ENCODE measurements at regions not wholly inside any gene's neighbourhood (a gene's known extent, or its start where the extent isn't known, plus 50 kb on each side); places are given as distances from the start of the nearest gene placed in this dataset.

DNA sequence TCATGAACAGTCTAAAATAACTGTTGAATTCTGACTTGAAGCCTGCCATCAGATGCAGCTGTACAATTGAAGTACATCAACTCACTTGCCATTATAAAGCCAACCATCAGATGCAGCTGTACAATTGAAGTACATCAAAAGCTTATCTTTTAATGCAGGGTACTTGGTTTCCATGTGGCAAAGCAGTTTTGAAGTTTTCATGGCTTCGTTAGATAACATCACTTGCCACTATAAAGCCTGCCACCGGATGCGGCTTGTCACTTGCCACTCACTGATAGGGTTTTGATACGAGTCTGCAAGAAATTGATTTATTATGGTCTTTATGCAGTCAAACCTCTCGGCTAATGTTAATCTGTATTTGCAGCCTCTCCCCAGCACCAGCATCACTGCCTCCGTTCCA lies 1605.8 kb downstream of the SUCLG1 start:
- FAIRE-seq = no peak

DNA sequence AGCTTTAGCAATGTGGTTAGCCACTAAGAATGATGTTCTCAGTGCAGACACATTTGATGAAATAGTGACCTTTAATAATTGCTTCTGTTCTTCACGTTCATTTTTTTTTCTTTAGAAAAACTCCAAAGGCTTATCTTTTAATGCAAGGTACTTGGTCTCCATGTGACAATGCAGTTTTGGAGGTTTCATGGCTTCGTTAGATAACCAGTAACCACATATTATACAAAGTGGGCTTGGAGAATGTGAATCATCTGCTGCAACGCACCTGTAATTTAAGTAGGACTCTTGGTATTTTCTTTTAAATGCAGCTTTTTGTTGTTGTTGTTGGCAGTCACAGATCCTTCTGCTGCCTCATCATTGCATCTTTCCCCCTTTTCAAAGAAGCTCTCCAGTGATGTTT lies 1606.3 kb downstream of the SUCLG1 start:
- FAIRE-seq = no peak

DNA sequence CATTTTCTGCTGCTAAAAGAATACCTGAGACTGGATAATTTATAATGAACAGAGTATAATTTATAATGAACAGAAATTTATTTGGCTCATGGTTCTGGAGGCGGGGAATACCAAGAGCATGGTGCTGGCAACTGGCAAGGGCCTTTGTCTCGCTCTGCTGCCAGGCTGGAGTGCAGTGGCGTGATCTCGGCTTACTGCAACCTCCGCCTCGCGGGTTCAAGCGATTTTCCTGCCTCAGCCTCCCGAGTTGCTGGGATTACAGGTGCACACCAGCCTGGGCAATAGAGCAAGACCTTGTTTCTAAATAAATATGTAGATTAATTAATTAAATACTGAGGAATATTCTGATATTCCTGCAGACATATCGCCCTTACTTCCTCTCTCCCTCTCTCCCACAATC lies 1610.8 kb downstream of the SUCLG1 start:
- no peak for FAIRE-seq

DNA sequence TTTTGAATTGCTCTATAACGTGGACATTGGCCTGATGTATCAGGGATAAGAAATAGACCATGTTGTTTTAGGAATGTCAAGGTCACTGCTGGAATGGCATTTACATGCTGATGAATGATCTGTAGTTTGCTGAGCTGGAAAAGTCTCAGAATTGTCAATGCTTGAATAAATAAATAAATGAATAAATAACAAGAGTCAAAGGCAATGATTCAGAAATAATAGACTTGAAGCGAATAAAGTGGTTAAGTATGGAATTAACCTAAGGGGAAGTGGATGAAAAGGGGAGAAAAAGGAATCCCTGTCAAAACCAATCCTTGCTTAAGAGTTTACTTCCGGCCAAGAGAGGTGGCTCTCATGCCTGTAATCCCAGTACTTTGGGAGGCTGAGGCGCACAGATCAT lies 1620.0 kb downstream of the SUCLG1 start:
- no peak for FAIRE-seq

DNA sequence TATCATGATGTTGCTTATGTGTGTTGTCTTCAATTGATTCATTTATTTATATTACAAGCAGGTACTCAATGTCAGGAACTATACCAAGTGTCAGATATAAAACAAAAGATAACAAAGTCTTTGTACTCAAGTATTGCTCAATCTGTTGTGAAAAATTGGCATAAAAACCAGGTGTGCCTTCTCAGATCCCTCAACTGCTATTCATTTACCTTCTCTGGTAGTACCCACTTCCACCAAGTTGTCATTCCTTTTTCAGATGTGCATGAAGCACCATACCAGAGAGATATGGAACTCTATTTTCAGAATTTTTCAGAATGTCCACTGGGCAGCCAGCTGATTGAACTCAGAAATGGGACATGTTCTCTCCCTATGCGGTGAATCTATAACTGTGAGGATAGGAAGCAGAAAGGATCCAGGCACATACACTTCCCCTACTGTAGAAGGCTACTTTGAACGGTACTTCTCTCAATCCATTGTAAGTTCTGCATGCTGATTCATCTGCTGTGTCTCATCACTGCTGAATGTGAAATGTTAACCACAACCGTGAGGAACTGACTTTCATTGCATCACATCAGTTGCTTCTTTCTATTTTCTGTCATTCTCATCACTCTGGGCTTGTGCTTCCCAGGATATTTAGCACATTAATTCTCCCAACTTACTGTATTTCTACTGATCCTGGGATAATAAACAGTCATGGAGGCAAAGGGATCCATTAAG lies 1621.3 kb downstream of the SUCLG1 start:
- FAIRE-seq = no peak

DNA sequence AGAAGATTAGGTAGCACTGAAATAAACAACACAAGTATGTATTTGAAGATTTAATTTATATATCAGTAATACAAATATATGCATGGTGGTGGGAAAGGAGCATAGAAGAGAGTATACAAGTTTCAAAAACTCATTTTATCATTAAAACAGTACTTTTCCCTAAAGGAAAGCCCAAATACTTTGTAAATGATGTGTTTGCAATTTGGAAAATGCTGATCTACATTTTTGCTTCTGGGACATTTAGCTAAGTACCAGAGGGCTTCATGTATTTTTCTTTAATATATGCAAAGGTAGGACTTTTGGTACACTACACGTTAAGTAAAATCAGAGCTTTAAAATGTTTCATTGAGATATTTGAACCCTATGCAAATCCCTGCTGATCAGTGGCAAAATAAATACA lies 1624.2 kb downstream of the SUCLG1 start:
- no peak for FAIRE-seq

DNA sequence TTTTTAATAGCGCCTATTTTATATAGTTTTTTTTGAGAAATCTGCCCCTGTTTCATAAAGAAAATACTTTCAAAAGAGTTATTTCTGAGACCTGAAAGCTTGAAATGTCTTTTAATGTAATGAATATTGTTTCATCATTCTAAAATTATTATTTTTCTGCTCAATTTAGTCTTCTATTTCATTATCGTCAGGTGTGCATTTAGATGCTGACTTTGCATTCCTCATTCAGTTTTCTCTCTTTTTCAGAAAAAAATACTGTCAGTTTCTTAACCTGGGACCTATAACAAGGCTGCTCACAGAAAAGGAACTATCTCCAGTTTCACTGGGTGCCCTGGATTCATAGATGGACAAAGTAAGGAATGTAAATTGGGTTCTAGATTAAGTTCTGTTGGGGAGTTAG lies 1631.7 kb downstream of the SUCLG1 start:
- FAIRE-seq = no peak

DNA sequence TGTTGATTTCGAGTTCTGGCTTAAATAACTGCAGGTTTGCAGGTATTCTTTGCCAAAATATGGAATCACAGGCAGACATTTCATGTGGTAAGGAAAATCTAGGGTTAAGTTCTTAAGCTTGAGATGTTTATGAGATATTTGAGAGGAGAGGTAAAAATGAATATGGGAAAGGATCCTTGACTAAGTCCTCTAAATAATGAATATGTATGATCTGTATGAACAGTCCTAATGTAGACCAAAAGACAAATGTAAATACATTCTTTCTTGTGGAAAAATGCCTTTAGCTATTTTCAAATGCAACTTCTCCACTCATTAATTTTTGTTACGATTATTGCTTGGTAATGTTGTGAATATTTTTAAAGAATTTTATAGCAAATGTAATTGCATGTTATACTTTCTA lies 1632.6 kb downstream of the SUCLG1 start:
- FAIRE-seq = no peak

DNA sequence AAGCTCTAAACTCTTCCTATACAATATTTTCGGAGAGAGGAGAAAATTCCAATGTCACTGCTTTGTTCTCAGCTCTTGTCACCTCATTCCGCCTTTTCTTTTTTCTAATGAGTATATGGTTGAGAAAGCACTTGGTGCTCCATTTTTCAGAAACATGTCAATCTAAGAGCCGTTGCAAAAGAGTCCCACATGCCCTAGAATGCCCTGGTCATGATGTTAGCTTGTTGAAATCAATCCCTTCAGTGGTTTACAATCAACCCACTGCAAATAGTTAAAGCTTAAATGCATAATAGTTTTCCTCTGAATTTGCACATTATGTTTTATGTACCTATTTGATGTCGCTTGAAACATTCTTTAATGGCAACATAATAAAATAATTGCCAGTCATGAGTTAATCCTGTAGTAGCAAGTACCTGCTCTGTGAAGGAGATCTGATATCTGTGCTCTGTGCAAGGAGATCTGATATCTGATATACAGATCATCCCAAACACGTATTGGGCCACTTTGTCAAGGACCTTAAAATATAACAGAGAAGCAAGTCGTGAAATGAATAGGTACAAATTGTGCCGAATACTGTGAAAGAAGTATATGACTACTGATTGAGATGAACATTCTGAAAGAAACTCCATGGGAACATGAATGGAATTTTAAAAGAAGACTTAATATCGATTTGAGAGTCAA lies 1633.5 kb downstream of the SUCLG1 start:
- no peak for FAIRE-seq

DNA sequence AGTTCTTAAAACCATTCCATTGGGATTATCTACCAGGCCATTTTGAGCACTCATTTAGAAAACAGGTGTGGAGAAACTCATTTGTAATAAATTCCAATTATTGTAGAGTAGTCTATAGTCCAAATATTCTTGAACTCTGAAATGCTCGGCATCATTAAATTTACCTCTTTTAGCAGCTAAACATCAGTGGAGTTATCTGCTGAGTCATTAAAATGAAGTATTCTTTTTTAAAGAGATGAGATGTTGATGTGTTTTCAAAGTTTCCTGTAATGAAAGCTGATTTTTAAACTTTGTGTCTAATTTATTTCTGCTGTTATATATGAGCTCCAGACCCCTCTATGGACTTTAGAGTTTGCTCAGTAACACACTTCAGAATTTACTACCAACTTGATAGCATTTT lies 1635.2 kb downstream of the SUCLG1 start:
- FAIRE-seq = no peak

DNA sequence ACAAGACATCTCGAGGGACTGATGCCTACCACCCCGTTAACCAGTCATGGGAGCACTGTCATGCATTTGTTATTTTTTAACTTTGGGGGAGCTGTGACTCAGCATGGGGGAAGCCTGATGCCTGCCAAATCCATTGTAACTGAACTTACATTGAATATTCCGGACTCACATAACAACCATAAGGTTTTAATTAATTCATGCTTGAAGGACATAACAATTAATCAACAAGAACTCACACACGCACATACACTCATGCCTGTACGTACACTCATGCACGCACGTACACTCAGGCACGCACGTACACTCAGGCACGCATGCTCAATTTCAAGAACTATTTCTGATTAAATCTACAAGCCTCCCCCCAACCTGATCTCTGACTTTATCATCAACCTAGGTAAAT lies 1639.1 kb downstream of the SUCLG1 start:
- no peak for FAIRE-seq

DNA sequence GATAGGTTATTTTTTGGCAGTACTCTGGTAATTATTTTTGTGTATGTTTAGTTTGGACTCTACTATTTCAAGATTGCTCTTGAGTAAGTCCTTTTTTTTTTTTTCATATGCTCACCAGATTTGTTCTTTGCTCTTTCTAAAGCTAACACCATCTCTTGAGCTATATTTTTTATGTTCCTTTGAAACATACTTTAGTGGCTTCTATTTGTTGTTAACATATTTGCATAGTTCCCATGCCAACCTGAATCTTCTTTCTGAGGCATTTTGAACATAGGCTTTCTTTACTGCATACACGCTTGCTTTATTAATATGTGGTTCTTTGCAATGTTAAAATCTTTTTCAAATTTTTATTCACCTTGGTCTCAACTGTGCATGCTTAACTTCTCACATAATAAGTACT lies 1644.9 kb downstream of the SUCLG1 start:
- no peak for FAIRE-seq

DNA sequence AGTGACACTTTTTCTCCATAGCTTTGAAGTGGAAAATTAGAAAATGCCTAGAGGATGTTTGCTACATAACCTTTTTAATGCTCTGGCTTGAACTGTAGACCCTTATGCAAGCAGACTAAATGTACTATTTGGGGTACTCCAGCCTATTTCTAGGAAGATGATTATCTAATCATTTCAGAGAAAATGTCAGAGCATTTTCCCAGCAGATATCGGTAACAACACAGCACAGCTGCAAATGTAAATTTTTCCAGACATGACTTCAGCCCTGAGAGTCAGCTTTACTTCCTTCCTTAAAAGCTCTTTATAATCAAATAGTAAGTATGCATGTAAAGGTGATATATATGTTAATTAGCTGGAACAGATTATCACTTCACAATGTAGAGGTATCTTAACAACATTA lies 1647.1 kb downstream of the SUCLG1 start:
- no peak for FAIRE-seq

DNA sequence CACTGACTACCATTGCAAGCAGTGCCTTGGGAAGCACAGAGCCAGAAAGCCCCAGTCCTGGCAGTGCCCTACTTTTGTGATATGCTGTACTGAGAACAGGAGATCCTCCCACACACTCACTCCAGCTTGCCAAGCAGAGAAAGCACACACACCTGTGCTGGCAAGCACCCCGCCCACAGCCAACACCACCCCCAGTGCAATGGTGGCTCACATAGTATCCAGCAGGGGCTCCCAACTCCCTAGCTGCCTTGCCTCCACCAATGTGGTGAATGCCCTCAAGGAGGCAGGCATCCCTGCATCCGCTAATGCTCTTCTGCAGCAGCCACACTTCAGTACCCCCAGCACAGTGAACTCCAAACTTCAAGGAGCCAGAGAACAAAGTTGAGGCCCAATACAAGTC lies 1655.8 kb downstream of the SUCLG1 start:
- no peak for FAIRE-seq

DNA sequence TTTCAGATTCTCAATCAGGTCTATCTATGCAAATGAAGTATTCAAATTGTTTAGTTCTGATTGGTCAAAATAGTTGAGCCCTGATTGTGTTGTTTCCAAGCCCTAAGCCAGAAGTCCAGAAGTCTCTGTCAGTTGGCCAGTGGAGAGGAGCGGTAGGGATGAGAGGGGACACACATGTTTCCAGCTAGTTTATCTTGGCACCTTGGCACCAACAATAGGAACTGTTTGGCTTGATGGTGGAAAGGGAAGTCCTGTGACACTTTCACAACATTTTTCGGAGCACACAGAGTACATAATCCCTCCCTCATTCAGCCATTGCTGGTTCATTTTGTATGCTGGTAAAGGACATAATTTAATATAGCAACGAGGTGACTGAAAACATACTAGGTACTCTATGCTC lies 1661.6 kb downstream of the SUCLG1 start:
- FAIRE-seq = no peak

DNA sequence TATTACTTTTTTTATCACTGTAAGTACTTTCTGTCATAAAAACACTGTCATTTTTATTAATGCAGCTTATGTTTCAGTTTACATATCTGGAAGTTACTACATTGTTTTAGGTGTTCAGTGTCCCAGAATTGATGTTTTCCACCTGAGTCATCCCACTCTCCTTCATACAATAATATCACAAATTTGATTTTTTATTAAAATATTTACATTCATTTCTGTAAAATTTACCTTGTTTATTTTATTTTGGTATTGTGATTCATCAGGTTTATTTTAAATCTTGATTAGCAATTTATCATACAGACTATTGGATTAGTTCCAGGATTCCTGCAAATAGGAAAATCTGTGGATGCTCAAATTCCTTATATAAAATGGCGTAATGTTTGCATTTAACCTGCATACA lies 1662.9 kb downstream of the SUCLG1 start:
- FAIRE-seq = no peak

DNA sequence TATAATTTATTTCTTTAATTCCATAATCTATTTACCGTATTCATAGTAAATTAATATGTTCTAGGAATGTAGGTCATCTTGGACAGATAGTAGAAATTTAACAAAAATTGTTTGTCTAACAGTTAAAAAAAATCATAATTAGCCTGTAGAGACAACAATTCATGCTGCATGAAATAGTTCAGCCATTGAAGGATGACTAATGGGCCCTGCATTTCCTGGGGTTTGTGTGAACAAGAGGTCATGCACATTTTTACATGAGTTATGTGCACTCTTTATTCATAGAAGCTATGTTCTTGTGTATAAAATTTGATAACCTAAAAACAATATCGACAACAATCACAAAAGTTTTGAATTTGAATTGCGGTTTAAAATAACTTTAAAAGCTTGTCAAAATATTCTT lies 1663.6 kb downstream of the SUCLG1 start:
- no peak for FAIRE-seq

DNA sequence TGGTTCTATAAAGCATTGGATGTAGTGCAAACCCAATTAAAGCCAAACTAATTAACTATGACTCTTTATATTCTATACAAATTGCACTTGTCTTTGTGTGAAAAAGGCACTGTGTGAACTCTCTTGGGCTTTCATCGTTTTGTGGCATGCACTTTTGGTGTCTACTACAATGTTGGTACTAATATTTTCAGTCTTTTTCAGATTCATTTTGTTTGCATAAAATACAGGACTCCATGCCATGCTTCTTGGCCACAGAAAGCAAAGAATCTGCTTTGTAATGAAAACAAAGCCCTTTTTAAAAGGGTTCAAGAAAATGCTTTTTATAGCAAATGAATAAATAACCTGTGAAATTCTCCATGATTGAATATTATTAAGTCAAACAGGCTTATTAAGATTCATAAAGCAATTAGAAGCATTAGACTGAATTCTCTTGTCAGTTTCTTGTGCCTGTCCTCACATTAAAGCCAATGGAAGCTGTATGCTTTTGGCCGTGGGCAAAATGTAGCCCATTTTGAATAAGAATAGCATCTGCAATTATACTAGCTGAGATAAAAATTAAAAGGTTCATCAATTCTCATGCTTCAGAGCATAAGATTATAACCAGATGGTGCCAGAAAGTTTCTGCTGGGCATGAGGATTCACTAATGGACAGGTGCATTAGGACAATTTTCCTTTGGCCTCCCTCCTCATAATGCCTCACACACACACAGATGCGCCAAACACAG lies 1665.2 kb downstream of the SUCLG1 start:
- FAIRE-seq = no peak

DNA sequence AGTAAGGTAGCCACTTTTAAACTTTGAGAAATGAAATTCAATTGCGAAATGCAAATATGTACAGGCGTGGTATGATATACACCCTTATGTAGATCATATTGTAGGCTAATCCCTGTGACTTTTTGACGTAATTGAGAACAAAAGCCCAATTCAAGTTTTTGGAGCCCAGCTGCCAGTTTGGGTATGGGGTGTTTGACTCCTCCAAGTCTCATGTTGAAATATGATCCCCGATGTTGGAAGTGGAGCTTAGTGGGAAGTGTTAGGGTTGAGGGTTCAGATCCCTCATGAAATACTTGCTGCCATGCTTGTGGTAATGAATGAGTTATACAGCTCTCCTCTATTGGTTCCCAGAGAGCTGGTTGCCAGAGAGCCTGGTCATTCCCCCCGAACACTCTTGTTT lies 1666.8 kb downstream of the SUCLG1 start:
- no peak for FAIRE-seq

DNA sequence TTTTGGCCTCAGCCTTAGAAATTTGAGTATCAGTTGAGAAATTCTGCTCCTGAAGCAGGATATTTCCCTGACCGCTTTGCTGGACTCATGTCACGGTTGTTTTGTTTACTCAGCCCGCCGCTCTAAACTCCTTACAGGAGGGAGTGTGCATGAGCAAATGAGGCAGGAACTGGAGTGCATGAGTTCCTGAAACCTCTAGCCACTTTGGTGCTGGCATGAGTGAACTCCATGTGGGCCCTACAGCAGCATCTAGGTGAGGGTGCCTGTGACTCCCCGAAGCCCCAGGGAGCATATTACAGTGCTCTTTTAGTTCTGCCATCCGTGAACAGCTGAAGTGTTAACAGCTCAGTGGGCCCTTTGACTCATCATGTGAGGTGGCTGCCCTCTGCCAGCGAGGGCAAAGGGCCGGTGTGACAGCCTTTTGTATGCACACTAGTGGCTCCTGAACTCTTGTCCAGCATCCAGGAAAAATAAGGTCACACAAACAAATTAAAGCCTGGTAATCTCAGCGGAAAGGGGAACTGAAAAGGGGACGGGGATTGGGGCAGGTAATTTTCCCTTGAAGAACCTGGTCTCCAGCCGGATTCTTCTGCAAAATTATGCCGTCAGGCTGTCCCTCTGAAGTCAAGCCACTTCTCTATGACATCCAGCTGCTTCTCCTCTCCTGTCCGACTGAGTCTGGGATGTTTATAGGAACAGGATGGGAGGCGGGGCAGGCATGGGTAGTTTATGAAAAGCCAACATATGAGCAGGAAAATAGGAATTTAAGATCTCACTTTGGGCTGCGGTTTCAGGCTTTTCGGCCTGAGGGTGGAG lies 1668.7 kb downstream of the SUCLG1 start:
- FAIRE-seq = no peak

DNA sequence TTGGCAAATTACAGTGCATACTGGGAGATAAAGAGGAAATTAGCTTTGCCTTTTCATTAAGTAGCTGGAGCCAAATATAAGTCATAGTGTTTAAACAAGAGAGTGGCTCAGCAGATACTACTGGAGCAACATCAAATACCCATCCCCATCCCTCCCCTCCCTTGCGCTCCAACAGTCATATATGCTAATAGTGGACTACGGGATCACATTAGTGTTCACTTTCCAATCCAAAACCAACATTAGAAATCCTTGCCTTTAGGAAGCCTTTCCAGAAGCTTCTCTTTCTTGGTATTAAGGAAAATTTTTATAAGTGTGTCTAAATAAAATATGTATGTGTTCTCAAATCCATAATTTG lies 1669.3 kb downstream of the SUCLG1 start:
- no peak for FAIRE-seq

DNA sequence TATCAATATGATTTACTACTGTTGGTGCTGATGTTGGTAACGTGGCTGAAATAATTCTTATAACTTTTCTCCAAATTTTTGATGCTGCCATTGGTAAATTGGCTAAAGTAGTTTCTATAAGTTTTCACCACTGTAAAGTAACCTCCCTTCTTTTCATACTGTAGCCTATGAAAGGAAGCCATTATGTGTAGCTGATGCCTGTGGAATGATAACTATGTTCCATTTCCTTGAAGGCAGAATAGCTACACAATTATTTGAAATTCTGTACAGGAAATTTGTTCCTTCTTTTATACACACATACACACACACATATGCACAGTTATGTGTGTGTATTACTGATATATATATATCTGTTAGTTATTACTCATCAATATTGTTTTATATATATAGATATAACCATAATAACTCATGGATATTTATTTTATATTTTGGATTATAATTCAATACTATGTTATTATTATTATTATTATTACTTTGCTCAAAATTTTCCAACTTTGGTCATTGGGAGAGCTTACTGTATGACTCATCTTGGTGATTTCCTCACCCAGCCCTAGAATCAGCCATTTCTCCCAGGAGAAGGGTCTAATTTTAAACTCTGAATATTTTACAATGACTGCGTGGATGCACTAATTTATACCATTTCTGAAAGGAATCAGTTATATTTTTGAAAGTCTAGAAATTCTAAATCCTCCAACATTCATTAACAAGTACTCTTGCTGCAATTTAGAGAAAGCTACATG lies 1677.7 kb downstream of the SUCLG1 start:
- no peak for FAIRE-seq

DNA sequence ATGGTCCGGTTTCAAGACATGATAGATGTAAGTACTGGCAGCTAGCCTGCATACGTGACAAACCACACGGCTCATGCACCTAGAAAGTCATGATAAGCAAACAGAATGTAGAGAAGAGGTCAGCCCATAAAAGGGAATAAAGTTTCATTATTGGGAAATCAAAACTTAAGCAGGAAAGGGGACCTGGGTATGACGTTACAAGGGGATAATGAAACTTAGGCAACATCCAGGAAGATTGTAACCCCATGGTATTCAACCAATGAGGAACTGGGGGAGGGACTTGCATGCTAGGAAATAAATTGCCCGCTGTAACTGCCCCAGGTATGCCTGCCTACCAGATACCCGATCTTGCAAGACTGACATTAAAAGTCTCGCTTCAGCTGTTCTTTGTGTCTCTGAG lies 1679.0 kb downstream of the SUCLG1 start:
- no peak for FAIRE-seq

Measured in endometrium (tissue), 2 donors.